SK-N-SH treated with all-trans-retinoic acid at 6 μM for 48 hours (cell line): ENCODE measurements at regions not wholly inside any gene's neighbourhood (a gene's known extent, or its start where the extent isn't known, plus 50 kb on each side); places are given as distances from the start of the nearest gene placed in this dataset.

Source experiments
- CREB5 ChIP-seq: fragments of 250-450 bp; sonication (Bioruptor Pico); IDR thresholded peaks from 2 replicates; pipeline ENCODE4 v1.5.1; 2020; ENCODE audit warnings: low read depth, mild to moderate bottlenecking, moderate library complexity
- CSDC2 ChIP-seq: fragments of 250-450 bp; sonication (Bioruptor Pico); IDR thresholded peaks from 2 replicates; pipeline ENCODE4 v1.5.0; 2020; ENCODE audit warnings: mild to moderate bottlenecking, moderate library complexity
- GLIS3 ChIP-seq: fragments of 250-450 bp; sonication (Bioruptor Pico); IDR thresholded peaks from 2 replicates; pipeline ENCODE4 v1.5.0; 2020; ENCODE audit warnings: mild to moderate bottlenecking, moderate library complexity
- ISL1 ChIP-seq: fragments of 250-450 bp; sonication (Bioruptor Pico); IDR thresholded peaks from 2 replicates; pipeline ENCODE4 v2.1.2; 2022; ENCODE audit warnings: mild to moderate bottlenecking, moderate library complexity
- POU6F1 ChIP-seq: fragments of 250-450 bp; sonication (Bioruptor Pico); IDR thresholded peaks from 2 replicates; pipeline ENCODE4 v1.8.0; 2021; ENCODE audit warnings: low read depth, mild to moderate bottlenecking, moderate library complexity, borderline replicate concordance
- PPARA ChIP-seq: fragments of 250-450 bp; sonication (Bioruptor Pico); IDR thresholded peaks from 2 replicates; pipeline ENCODE4 v1.5.0; 2020; ENCODE audit warnings: mild to moderate bottlenecking, borderline replicate concordance
- RARB ChIP-seq: fragments of 250-450 bp; sonication (Bioruptor Pico); IDR thresholded peaks from 2 replicates; pipeline ENCODE4 v1.8.0; 2021; ENCODE audit warnings: mild to moderate bottlenecking, moderate library complexity
- SNAI2 ChIP-seq: fragments of 250-450 bp; sonication (Bioruptor Pico); IDR thresholded peaks from 2 replicates; pipeline ENCODE4 v1.5.0; 2020; ENCODE audit warnings: mild to moderate bottlenecking, moderate library complexity
- TCF4 ChIP-seq: fragments of 250-450 bp; sonication (Bioruptor Pico); IDR thresholded peaks from 2 replicates; pipeline ENCODE4 v1.8.0; 2021; ENCODE audit warnings: mild to moderate bottlenecking, moderate library complexity, borderline replicate concordance
- ZFP30 ChIP-seq: fragments of 450-650 bp; formaldehyde crosslinking; IDR thresholded peaks from 2 replicates; pipeline ENCODE4 v1.5.0; 2022; ENCODE audit warnings: mild to moderate bottlenecking, moderate library complexity
- ZNF565 ChIP-seq: fragments of 450-650 bp; formaldehyde crosslinking; conservative IDR thresholded peaks from 2 replicates; pipeline ENCODE4 v1.5.0; 2020; ENCODE audit warnings: low read depth, mild to moderate bottlenecking, moderate library complexity
- ZNF8 ChIP-seq: fragments of 450-650 bp; formaldehyde crosslinking; IDR thresholded peaks from 2 replicates; pipeline ENCODE4 v1.5.0; 2020; ENCODE audit warnings: mild to moderate bottlenecking, moderate library complexity
- TF ChIP-seq, protein P1 (sequence below): fragments of 250-450 bp; sonication (Bioruptor Pico); IDR thresholded peaks from 2 replicates; pipeline ENCODE4 v1.8.0; 2020; ENCODE audit warnings: mild to moderate bottlenecking, moderate library complexity, borderline replicate concordance
- TF ChIP-seq, protein P2 (sequence below): fragments of 250-450 bp; sonication (Bioruptor Pico); IDR thresholded peaks from 2 replicates; pipeline ENCODE4 v1.5.0; 2020; ENCODE audit warnings: mild to moderate bottlenecking, moderate library complexity

DNA sequence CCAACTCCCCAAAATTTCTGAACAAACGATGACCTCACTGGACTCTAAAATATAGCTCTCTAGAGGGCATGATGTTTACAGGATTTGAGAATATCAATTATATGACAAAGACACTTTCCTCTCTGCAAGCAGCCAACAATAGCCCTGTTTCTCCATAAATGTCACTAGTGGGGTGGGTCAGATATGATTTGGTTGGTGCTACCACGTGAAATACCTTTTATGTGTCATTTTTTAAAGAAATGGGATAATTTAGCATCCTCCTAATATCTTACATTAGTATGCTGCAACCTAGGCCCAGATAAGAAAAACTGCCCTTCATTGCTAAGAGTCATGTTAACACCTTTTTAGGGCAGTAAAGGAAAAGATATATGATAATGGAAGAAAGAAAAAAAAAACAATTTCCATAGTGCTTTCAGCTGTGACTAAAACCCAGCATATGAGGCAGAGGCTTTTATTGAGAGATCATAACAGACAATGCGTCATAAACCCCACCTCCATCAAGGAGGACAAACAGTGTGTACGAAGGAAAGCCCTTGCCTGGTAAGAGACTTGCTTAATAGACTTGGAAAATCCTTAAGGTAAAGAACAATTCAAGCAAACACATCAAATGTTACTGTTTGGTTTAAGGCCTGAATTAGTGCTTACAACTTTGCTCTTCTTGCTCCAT, 372.4 kb upstream of the PAPPA start:
- no peak for TF ChIP-seq CREB5 (CRISPR knock-in tag)
- no peak for TF ChIP-seq PPARA (CRISPR knock-in tag)
- TF ChIP-seq TCF4 (CRISPR knock-in tag), result no peak
- TF ChIP-seq ZNF8 (CRISPR knock-in tag), result no peak
- TF ChIP-seq, protein P1, sequence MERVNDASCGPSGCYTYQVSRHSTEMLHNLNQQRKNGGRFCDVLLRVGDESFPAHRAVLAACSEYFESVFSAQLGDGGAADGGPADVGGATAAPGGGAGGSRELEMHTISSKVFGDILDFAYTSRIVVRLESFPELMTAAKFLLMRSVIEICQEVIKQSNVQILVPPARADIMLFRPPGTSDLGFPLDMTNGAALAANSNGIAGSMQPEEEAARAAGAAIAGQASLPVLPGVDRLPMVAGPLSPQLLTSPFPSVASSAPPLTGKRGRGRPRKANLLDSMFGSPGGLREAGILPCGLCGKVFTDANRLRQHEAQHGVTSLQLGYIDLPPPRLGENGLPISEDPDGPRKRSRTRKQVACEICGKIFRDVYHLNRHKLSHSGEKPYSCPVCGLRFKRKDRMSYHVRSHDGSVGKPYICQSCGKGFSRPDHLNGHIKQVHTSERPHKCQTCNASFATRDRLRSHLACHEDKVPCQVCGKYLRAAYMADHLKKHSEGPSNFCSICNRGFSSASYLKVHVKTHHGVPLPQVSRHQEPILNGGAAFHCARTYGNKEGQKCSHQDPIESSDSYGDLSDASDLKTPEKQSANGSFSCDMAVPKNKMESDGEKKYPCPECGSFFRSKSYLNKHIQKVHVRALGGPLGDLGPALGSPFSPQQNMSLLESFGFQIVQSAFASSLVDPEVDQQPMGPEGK (CRISPR knock-in tag), result no peak
- no peak for TF ChIP-seq POU6F1 (CRISPR knock-in tag)
- no peak for TF ChIP-seq RARB (CRISPR knock-in tag)
- no peak for TF ChIP-seq CSDC2 (CRISPR knock-in tag)
- TF ChIP-seq SNAI2 (CRISPR knock-in tag), result no peak
- TF ChIP-seq ZNF565, result no peak
- TF ChIP-seq ZFP30 (CRISPR knock-in tag), result no peak
- no peak for TF ChIP-seq GLIS3 (CRISPR knock-in tag)
- TF ChIP-seq, protein P2, sequence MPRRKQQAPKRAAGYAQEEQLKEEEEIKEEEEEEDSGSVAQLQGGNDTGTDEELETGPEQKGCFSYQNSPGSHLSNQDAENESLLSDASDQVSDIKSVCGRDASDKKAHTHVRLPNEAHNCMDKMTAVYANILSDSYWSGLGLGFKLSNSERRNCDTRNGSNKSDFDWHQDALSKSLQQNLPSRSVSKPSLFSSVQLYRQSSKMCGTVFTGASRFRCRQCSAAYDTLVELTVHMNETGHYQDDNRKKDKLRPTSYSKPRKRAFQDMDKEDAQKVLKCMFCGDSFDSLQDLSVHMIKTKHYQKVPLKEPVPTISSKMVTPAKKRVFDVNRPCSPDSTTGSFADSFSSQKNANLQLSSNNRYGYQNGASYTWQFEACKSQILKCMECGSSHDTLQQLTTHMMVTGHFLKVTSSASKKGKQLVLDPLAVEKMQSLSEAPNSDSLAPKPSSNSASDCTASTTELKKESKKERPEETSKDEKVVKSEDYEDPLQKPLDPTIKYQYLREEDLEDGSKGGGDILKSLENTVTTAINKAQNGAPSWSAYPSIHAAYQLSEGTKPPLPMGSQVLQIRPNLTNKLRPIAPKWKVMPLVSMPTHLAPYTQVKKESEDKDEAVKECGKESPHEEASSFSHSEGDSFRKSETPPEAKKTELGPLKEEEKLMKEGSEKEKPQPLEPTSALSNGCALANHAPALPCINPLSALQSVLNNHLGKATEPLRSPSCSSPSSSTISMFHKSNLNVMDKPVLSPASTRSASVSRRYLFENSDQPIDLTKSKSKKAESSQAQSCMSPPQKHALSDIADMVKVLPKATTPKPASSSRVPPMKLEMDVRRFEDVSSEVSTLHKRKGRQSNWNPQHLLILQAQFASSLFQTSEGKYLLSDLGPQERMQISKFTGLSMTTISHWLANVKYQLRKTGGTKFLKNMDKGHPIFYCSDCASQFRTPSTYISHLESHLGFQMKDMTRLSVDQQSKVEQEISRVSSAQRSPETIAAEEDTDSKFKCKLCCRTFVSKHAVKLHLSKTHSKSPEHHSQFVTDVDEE, result no peak
- no peak for TF ChIP-seq ISL1 (CRISPR knock-in tag)
